CD14-positive monocyte (primary cell): ENCODE measurements at regions not wholly inside any gene's neighbourhood (a gene's known extent, or its start where the extent isn't known, plus 50 kb on each side); places are given as distances from the start of the nearest gene placed in this dataset.

Experiments used
- DNase-seq, 3 donors: peaks; one replicate each; pipeline ENCODE4 v3.0.0-alpha.2; 2011 to 2022
- H2AFZ ChIP-seq: 2 replicates; pipeline ENCODE4 v1.6.0; 2012; ENCODE audit warnings: mild to moderate bottlenecking, low read depth, low read length, inconsistent platforms; ENCODE audit not compliant: insufficient read depth, poor library complexity, severe bottlenecking
- H3K27ac ChIP-seq, 2 donors: 1 replicate in 1 of 2; 2 replicates in 1 of 2; pipeline ENCODE4 v1.5.1; 2012 to 2013; ENCODE audit warnings: low read length in 2 of 2, control low read depth in 1 of 2, inconsistent platforms in 1 of 2, low read depth in 1 of 2, mild to moderate bottlenecking in 1 of 2
- H3K27me3 ChIP-seq, 2 donors: one replicate each; pipeline versions ENCODE4 v1.6.0 to v1.6.1; 2011 to 2013; ENCODE audit warnings: low read length in 2 of 2; ENCODE audit not compliant: control insufficient read depth in 2 of 2, insufficient read depth in 2 of 2
- H3K36me3 ChIP-seq, 2 donors: replicated peaks in 1 of 2; 1 replicate in 1 of 2; 2 replicates in 1 of 2; pipeline versions ENCODE4 v1.5.1 to v1.6.1; 2012 to 2013; ENCODE audit warnings: low read length in 2 of 2, control low read depth in 1 of 2, inconsistent platforms in 1 of 2, mild to moderate bottlenecking in 1 of 2; ENCODE audit not compliant: insufficient read depth in 2 of 2, control insufficient read depth in 1 of 2
- H3K4me1 ChIP-seq, 2 donors: 1 replicate in 1 of 2; 2 replicates in 1 of 2; pipeline versions ENCODE4 v1.5.1 to v1.6.1; 2012 to 2013; ENCODE audit warnings: low read length in 2 of 2, control low read depth in 1 of 2, inconsistent platforms in 1 of 2, mild to moderate bottlenecking in 1 of 2, moderate library complexity in 1 of 2; ENCODE audit not compliant: insufficient read depth in 2 of 2, control insufficient read depth in 1 of 2
- H3K4me2 ChIP-seq: replicated peaks from 2 replicates; pipeline ENCODE3; 2012; ENCODE audit warnings: low read length, moderate library complexity, mild to moderate bottlenecking; ENCODE audit not compliant: poor library complexity, severe bottlenecking; ENCODE audit errors: extremely low read depth
- H3K4me3 ChIP-seq, 3 experiments: fragments of 200-600 bp in 1 of 3; sonication (generic) in 1 of 3; replicated peaks in 1 of 3; 1 replicate in 2 of 3; 2 replicates in 1 of 3; pipeline ENCODE4 v1.5.1; 2011 to 2013; ENCODE audit warnings: low read length in 3 of 3, mild to moderate bottlenecking in 3 of 3, control low read depth in 2 of 3, low read depth in 2 of 3, inconsistent platforms in 1 of 3, moderate library complexity in 1 of 3
- H3K79me2 ChIP-seq: 2 replicates; pipeline ENCODE4 v1.6.0; 2012; ENCODE audit warnings: mild to moderate bottlenecking, control low read depth, inconsistent platforms, low read length, moderate library complexity; ENCODE audit not compliant: insufficient read depth
- H3K9ac ChIP-seq: 2 replicates; pipeline ENCODE4 v1.6.0; 2017; ENCODE audit warnings: low read length, mild to moderate bottlenecking; ENCODE audit not compliant: insufficient read depth, poor library complexity, severe bottlenecking
- H3K9me3 ChIP-seq, 2 donors: replicated peaks in 1 of 2; 1 replicate in 1 of 2; 2 replicates in 1 of 2; pipeline versions ENCODE4 v1.5.1 to v1.6.1; 2012 to 2013; ENCODE audit warnings: low read length in 2 of 2, control low read depth in 1 of 2; ENCODE audit not compliant: control insufficient read depth in 1 of 2, insufficient read depth in 1 of 2
- H4K20me1 ChIP-seq: 2 replicates; pipeline ENCODE4 v1.6.0; 2012; ENCODE audit warnings: mild to moderate bottlenecking, low read length, control low read depth, moderate library complexity; ENCODE audit not compliant: insufficient read depth
- H3K27ac Mint-ChIP-seq, 7 donors: one replicate each; pipeline ENCODE4 v1.8.0; 2020; ENCODE audit warnings: mild to moderate bottlenecking in 7 of 7, mixed read lengths in 7 of 7, moderate library complexity in 6 of 7, inconsistent platforms in 2 of 7
- H3K27me3 Mint-ChIP-seq, 3 donors: one replicate each; pipeline ENCODE4 v1.8.0; 2021 to 2022; ENCODE audit warnings: low read depth in 3 of 3, mild to moderate bottlenecking in 3 of 3, mixed read lengths in 3 of 3, moderate library complexity in 3 of 3, inconsistent platforms in 1 of 3
- H3K36me3 Mint-ChIP-seq, 2 donors: one replicate each; pipeline ENCODE4 v1.8.0; 2020; ENCODE audit warnings: mixed read lengths in 2 of 2, inconsistent platforms in 1 of 2, mild to moderate bottlenecking in 1 of 2
- H3K4me1 Mint-ChIP-seq: one replicate; pipeline ENCODE4 v1.8.0; 2020; ENCODE audit warnings: mild to moderate bottlenecking, mixed read lengths
- H3K4me3 Mint-ChIP-seq, 2 donors: one replicate each; pipeline ENCODE4 v1.8.0; 2020; ENCODE audit warnings: mild to moderate bottlenecking in 2 of 2, mixed read lengths in 2 of 2, moderate library complexity in 1 of 2
- H3K9me3 Mint-ChIP-seq, 7 donors: one replicate each; pipeline ENCODE4 v1.8.0; 2020 to 2022; ENCODE audit warnings: mixed read lengths in 7 of 7, mild to moderate bottlenecking in 6 of 7, moderate library complexity in 6 of 7, inconsistent platforms in 2 of 7
- WGBS: methylation state at CpG from one replicate; pipeline ENCODE4 v1.1.5; 2013; ENCODE audit warnings: missing lambda C conversion rate; ENCODE audit not compliant: insufficient coverage; 5-methylcytosine and 5-hydroxymethylcytosine counted together
- intact Hi-C, 2 donors: fragments of 100-400 bp; cut with micrococcal nuclease; formaldehyde crosslinking; loops; one replicate each; pipeline versions ENCODE4 v1.15.0 to v1.15.1; 2023
- TF ChIP-seq, protein P1 (sequence below): fragments of 200-600 bp; IDR thresholded peaks from one replicate; pipeline ENCODE4 v1.8.0; 2022; ENCODE audit warnings: antibody characterized with exemption, mild to moderate bottlenecking

DNA sequence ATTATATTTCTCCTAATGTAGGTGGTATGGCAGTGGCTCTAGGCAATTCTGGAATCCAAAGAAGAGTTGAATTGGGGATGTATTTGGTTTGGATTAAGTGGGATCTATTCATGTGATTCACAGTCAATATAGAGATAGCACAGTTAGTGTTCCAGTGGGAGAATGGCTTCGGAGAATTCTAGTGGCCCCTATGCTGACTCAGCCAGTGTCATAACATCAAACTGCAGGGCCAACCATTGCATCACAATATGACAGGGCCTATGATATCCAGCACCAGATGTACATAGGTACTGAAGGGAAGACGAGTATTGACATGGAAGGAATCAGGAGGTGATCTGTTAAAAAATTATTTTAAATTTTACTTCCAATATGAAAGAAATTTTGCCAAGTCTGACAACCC is 302.8 kb upstream of the UBE2E2 start:
- Histone ChIP-seq H3K27ac (no peak overlapping the region), H3K9ac (no peak overlapping the region), H3K4me2 (no peak overlapping the region), H3K9me3 (peaks cover 0 to 3% of the 10 kb centered on the region in 2 donors), H3K36me3 (no peaks in the 10 kb centered on the region), H3K27me3 (no peaks in the 10 kb centered on the region), H3K4me1 (no peaks in the 10 kb centered on the region), H4K20me1 (no peaks in the 10 kb centered on the region), H3K79me2 (no peaks in the 10 kb centered on the region), H2AFZ (no peak overlapping the region), H3K4me3 (no peak overlapping the region)
- no peak overlapping the region for H3K27ac Mint-ChIP-seq
- peaks cover 2 to 6% (median 4%) of the 10 kb centered on the region in 7 donors for H3K9me3 Mint-ChIP-seq
- WGBS: no CpG with 5 or more reads among the region's 2 CpGs
- H3K4me3 Mint-ChIP-seq: no peak overlapping the region
- TF ChIP-seq, protein P1, sequence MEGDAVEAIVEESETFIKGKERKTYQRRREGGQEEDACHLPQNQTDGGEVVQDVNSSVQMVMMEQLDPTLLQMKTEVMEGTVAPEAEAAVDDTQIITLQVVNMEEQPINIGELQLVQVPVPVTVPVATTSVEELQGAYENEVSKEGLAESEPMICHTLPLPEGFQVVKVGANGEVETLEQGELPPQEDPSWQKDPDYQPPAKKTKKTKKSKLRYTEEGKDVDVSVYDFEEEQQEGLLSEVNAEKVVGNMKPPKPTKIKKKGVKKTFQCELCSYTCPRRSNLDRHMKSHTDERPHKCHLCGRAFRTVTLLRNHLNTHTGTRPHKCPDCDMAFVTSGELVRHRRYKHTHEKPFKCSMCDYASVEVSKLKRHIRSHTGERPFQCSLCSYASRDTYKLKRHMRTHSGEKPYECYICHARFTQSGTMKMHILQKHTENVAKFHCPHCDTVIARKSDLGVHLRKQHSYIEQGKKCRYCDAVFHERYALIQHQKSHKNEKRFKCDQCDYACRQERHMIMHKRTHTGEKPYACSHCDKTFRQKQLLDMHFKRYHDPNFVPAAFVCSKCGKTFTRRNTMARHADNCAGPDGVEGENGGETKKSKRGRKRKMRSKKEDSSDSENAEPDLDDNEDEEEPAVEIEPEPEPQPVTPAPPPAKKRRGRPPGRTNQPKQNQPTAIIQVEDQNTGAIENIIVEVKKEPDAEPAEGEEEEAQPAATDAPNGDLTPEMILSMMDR: no peak
- intact Hi-C loops: no loop called here
- no peaks in the 10 kb centered on the region for H3K4me1 Mint-ChIP-seq
- H3K36me3 Mint-ChIP-seq: no peaks in the 10 kb centered on the region
- no peak for DNase-seq
- no peaks in the 10 kb centered on the region for H3K27me3 Mint-ChIP-seq

GRCh38 chr3:22901684-22902083 is 301.4 kb upstream of the UBE2E2 start:
- DNase-seq: no peak

More at GRCh38 chr3:22901684-22902083, 301.4 kb upstream of the UBE2E2 start:
- no peaks in the 10 kb centered on the region for H3K27me3 Mint-ChIP-seq
- Histone ChIP-seq H3K27me3 (no peaks in the 10 kb centered on the region), H3K27ac (no peak overlapping the region), H3K9ac (no peak overlapping the region), H3K36me3 (no peaks in the 10 kb centered on the region), H3K9me3 (peaks cover 0 to 3% of the 10 kb centered on the region in 2 donors), H4K20me1 (no peaks in the 10 kb centered on the region), H3K4me2 (no peak overlapping the region), H3K79me2 (no peaks in the 10 kb centered on the region), H2AFZ (no peak overlapping the region), H3K4me3 (no peak overlapping the region), H3K4me1 (no peaks in the 10 kb centered on the region)
- no peak overlapping the region for H3K27ac Mint-ChIP-seq
- H3K9me3 Mint-ChIP-seq: peaks cover 2 to 8% (median 3%) of the 10 kb centered on the region in 7 donors
- intact Hi-C loops: no loop called here
- TF ChIP-seq, protein P1: no peak
- H3K4me3 Mint-ChIP-seq: no peak overlapping the region
- no peaks in the 10 kb centered on the region for H3K36me3 Mint-ChIP-seq
- no peaks in the 10 kb centered on the region for H3K4me1 Mint-ChIP-seq
